Frontal cortex (tissue), 1 donor: ENCODE measurements at regions not wholly inside any gene's neighbourhood (a gene's known extent, or its start where the extent isn't known, plus 50 kb on each side); places are given as distances from the start of the nearest gene placed in this dataset. TPM values are rescaled to one million over a fixed set of nuclear protein-coding genes. Genes with fewer than 3 reads are reported as not detected.

Source experiments
- small RNA-seq: library from RNA; depleted of rRNA; stranded (forward); fragments of <200 nt; gene quantifications from one replicate; pipeline ENCODE3, GENCODE V24; 2014

Small RNAs in the stretch of these regions (small RNA-seq; reads per million reads assigned to genes)
- not detected for gene AL355076.1
- gene MIR4708: not detected
